ENCODE measurements at regions not wholly inside any gene's neighbourhood (a gene's known extent, or its start where the extent isn't known, plus 50 kb on each side); places are given as distances from the start of the nearest gene placed in this dataset.

DNA sequence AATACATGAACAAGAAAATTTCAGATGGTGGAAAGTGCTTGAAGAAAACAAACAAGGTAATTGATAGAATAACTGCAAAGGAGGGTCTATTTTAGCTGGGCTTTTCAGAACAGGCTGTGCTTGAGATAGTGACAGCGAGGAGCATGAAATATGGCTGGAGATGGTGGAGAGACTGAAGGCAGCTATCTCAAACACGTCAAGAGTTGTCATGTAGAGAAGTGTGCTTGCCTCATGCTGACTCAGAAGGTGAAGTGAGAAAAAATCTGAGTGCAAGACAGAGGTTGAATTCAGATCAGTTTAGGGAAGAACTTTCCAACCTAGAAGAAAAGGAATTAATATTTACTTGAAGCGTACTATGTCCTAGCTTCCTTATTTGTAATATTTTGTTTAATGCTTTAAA, 115.5 kb upstream of the RANBP3L start:
- TF ChIP-seq, protein P1, sequence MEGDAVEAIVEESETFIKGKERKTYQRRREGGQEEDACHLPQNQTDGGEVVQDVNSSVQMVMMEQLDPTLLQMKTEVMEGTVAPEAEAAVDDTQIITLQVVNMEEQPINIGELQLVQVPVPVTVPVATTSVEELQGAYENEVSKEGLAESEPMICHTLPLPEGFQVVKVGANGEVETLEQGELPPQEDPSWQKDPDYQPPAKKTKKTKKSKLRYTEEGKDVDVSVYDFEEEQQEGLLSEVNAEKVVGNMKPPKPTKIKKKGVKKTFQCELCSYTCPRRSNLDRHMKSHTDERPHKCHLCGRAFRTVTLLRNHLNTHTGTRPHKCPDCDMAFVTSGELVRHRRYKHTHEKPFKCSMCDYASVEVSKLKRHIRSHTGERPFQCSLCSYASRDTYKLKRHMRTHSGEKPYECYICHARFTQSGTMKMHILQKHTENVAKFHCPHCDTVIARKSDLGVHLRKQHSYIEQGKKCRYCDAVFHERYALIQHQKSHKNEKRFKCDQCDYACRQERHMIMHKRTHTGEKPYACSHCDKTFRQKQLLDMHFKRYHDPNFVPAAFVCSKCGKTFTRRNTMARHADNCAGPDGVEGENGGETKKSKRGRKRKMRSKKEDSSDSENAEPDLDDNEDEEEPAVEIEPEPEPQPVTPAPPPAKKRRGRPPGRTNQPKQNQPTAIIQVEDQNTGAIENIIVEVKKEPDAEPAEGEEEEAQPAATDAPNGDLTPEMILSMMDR (IDR thresholded peaks at IDR 0.05), result no peak
- TF ChIP-seq ETV6 (CRISPR knock-in tag; IDR thresholded peaks at IDR 0.05), result no peak
- no peak for TF ChIP-seq CREB1 (CRISPR knock-in tag; IDR thresholded peaks at IDR 0.05)
- TF ChIP-seq, protein P2, sequence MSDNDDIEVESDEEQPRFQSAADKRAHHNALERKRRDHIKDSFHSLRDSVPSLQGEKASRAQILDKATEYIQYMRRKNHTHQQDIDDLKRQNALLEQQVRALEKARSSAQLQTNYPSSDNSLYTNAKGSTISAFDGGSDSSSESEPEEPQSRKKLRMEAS (CRISPR knock-in tag; IDR thresholded peaks at IDR 0.05), result no peak
- TF ChIP-seq ATF1 (CRISPR knock-in tag; IDR thresholded peaks at IDR 0.05), result no peak
- TF ChIP-seq ELF4 (CRISPR knock-in tag; IDR thresholded peaks at IDR 0.05; ENCODE audit: low read depth), result no peak
- no peak for TF ChIP-seq IRF2 (CRISPR knock-in tag; IDR thresholded peaks at IDR 0.05; ENCODE audit: borderline replicate concordance, low read depth)
- no peak for TF ChIP-seq NR2C2 (CRISPR knock-in tag; IDR thresholded peaks at IDR 0.05)
- TF ChIP-seq, protein P3, sequence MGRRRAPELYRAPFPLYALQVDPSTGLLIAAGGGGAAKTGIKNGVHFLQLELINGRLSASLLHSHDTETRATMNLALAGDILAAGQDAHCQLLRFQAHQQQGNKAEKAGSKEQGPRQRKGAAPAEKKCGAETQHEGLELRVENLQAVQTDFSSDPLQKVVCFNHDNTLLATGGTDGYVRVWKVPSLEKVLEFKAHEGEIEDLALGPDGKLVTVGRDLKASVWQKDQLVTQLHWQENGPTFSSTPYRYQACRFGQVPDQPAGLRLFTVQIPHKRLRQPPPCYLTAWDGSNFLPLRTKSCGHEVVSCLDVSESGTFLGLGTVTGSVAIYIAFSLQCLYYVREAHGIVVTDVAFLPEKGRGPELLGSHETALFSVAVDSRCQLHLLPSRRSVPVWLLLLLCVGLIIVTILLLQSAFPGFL (CRISPR knock-in tag; IDR thresholded peaks at IDR 0.05; ENCODE audit: borderline replicate concordance), result no peak
- no peak for TF ChIP-seq ZNF416 (CRISPR knock-in tag; IDR thresholded peaks at IDR 0.05)
